GM12864 (cell line): ENCODE measurements at regions not wholly inside any gene's neighbourhood (a gene's known extent, or its start where the extent isn't known, plus 50 kb on each side); places are given as distances from the start of the nearest gene placed in this dataset.

Source experiments
- DNase-seq: peaks from one replicate; pipeline ENCODE4 v3.0.0-alpha.2; 2011; ENCODE audit warnings: low read depth
- H3K4me3 ChIP-seq: 2 replicates; pipeline ENCODE4 v1.5.1; 2011; ENCODE audit warnings: mild to moderate bottlenecking, low read depth, low read length, control low read depth
- TF ChIP-seq, protein P1 (sequence below): IDR thresholded peaks from 2 replicates; pipeline ENCODE4 v1.5.1; 2011; ENCODE audit warnings: low read depth, mild to moderate bottlenecking, moderate library complexity, low read length, control low read depth, inconsistent platforms; ENCODE audit errors: missing control alignments

DNA sequence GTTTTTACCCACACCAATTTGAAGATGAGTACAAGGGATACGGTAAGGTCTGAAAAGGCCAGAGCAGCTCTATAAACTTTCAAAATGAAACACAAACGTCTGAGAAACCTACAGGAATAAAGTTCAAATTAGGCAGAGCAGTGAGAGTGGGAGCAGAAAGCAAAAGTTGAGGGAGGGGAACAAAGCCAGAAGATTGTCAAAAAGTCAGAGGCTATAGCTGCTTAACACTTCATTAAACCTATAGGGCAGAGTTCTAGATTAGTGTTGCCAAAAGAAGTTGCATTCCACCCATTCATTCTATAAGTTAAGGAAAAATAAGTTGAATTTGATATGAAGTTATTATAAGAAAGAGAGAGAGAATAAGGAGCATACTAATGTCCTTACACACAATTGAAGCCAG is 309.6 kb upstream of the CD180 start:
- no peak for DNase-seq
- H3K4me3 ChIP-seq = no peak overlapping the region
- TF ChIP-seq, protein P1, sequence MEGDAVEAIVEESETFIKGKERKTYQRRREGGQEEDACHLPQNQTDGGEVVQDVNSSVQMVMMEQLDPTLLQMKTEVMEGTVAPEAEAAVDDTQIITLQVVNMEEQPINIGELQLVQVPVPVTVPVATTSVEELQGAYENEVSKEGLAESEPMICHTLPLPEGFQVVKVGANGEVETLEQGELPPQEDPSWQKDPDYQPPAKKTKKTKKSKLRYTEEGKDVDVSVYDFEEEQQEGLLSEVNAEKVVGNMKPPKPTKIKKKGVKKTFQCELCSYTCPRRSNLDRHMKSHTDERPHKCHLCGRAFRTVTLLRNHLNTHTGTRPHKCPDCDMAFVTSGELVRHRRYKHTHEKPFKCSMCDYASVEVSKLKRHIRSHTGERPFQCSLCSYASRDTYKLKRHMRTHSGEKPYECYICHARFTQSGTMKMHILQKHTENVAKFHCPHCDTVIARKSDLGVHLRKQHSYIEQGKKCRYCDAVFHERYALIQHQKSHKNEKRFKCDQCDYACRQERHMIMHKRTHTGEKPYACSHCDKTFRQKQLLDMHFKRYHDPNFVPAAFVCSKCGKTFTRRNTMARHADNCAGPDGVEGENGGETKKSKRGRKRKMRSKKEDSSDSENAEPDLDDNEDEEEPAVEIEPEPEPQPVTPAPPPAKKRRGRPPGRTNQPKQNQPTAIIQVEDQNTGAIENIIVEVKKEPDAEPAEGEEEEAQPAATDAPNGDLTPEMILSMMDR = no peak

DNA sequence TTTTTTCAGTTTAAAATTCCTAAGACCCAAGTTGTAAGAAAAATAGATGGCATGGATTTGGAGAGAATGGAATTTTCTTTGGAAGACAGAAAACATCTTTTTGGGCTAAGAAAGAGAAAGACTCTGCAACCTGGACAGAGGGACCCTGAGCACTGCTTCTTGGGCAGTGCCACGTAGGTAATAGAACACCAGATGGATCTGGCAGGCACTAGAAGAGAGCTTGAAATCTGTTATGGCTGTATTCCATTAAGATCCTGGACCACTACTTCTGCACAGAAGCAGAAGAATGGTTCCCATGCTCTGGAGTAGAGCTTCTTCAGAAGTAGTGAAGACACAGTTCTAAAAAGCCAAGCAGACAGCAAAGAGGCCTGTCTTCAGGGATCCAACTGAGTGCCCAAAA is 306.4 kb upstream of the CD180 start:
- H3K4me3 ChIP-seq = no peak overlapping the region
- TF ChIP-seq, protein P1 = no peak
- no peak for DNase-seq

DNA sequence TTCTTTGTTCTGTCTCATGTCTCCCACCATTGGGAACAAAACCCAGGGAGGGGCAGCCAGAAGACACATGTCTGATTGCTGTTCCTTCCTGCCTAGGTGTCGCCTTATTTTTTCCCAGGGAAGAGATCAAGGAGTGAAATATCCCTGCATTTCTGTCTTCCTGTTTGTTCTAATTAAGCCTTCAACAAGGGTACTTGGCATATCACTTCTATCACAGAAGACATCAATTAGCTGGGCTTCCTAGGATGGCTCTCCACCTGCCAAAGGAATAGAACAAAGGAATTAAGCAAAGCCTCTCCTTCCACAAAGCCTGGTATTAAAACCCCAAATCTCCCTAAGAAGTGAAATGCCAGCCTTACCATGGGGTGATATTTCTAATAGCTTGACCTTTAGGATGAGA is 299.5 kb upstream of the CD180 start:
- DNase-seq = no peak
- TF ChIP-seq, protein P1 = no peak

DNA sequence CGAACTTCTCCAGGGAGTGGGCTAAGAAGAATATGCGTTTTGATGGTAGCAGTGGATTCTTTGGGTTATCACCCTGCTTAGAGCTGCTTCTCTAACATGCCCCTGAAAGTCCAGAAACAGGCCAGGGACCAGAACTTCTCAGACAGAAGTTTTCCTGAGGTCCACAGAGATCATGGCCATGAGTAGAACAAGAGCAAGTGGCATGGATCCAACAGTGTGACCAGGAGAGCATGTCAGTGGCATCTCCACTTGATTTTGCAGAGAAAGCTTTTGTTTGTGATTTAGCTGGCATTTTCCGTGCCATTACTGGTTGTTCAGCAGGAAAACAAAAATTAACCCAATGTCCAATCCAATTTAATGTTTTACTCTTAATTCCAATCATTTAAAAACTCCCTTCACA is 298.5 kb upstream of the CD180 start:
- TF ChIP-seq, protein P1 = no peak
- no peak for DNase-seq

More for the DNA sequence above, 299.5 kb upstream of the CD180 start:
- H3K4me3 ChIP-seq = no peak overlapping the region

DNA sequence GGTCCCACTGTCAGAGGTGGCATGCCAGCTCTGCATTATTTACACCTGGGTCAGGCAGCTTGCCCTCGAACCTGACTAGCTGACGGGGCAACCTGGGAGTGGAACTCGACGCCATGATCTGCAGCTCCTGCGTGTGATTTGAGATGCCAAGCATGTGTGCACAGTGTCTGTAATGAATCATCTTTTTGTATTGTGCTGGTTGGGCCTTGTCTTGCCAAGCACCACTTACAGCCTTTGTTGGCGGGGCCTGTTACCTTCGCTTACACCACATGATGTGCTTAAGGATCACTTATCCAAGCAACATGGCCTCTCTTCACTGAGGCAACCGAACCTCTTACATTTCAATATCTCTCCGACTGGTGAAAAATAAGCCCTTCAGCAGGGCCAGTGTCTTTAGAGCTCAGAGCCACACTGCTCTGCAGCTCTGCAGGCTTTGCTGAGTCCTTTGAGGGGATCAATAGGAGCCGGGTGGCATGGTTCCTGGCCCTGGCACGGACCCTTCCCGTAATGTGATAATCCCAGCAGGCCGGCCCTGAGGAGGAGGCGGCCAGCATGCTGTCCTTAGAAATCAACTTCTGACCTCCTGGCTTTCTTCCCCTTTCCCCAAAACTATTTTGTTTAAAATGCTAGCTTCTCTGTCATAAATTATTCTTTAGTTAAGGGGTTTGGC is 297.7 kb upstream of the CD180 start:
- no peak for DNase-seq
- no peak overlapping the region for H3K4me3 ChIP-seq
- TF ChIP-seq, protein P1 = no peak

More for the DNA sequence above, 298.5 kb upstream of the CD180 start:
- no peak overlapping the region for H3K4me3 ChIP-seq

DNA sequence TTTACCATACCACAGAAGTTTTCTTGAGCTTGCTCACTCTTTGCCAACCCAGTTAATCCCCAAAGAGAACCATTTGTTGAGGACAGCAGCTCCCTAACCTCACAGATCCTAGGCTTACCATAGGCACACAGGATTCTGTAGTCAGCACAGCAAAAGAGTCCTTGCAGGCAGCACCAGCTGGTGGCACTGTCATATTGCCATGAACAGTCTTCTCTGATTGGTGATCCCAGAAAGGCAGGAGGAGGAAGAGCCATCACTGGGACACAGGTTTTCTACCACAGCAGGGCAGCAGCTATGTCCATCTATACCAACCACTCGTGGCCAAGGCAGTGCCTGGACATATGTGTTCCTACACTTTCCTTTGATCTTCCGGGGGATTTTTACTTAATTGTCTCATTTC is 297.1 kb upstream of the CD180 start:
- DNase-seq = no peak
- TF ChIP-seq, protein P1 = peak; percentile 14
- no peak overlapping the region for H3K4me3 ChIP-seq

DNA sequence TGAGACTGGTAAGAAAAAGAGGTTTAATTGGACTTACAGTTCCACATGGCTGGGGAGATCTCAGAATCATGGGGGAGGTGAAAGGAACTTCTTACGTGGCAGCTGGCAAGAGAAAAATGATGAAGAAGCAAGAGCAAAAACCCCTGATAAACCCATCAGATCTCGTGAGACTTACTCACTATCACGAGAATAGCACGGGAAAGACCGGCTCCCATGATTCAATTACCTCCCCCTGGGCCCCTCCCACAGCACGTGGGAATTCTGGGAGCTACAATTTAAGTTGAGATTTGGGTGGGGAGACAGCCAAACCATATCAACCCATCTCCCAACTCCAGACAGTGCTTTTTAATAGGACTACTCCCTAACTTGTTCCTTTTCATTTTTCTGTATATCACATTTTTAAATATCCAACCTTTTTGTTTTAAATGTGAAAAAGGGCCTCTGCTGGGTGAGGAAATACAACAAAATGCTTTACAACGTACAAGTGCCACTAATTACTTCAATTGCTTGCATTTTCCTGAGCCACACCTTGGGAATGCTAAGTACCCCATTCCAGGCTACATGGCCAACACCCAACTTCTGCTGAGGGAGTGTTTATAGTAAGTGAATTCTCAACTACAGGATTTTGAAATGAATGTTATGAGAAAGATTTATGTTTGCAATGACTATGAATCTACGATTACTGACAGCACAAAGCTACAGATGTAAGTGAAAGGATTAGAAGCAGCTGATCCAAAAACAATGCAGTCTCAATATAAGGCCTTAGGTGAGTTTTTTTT is 294.1 kb upstream of the CD180 start:
- TF ChIP-seq, protein P1 = no peak
- no peak for DNase-seq
- no peak overlapping the region for H3K4me3 ChIP-seq
